ENCODE measurements at regions not wholly inside any gene's neighbourhood (a gene's known extent, or its start where the extent isn't known, plus 50 kb on each side); places are given as distances from the start of the nearest gene placed in this dataset.
"Not testable (repeated sequence)": the region's sequence is repeated elsewhere in the genome, so short reads cannot be mapped to it uniquely, and the experiment has no call there.

DNA sequence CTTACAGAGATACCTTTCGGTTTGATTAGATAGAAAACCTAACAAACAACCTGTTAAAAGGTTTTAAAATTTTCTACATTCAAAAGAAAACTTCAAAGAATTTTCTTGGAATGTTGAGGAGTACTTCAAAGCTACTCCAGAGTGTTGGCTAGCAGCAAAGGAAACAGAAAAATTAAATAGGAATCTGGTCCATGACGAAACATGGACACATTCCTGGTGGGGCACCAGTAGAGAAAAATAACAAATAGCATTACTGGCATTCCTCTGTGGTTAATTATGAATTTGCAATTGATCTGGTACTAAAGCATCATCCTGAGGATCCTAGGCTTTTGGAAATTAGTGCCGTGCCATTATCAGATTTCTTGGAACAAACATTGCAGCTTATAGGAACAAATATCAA is 59.5 kb upstream of the DPPA4 start:
- no peaks in the 10 kb centered on the region for H3K9me3 ChIP-seq
- DNase-seq, result no peak
- H3K36me3 ChIP-seq, result no peaks in the 10 kb centered on the region
- TF ChIP-seq CTCF (IDR thresholded peaks at IDR 0.05) (no peak), POLR2A (IDR thresholded peaks at IDR 0.05) (no peak)
- no peak overlapping the region for H3K4me3 ChIP-seq (replicated peaks in 1 of 3)
- intact Hi-C loops (cut with DNase I), result no loop called here
- no peaks in the 10 kb centered on the region for H3K27me3 ChIP-seq
- no peaks in the 10 kb centered on the region for H3K4me1 ChIP-seq
- peak overlapping the region in 1 of 3 donors; percentile 36 for H3K27ac ChIP-seq
- 51 to 63% methylated on average over 3 of the region's 3 CpGs for WGBS, 2 donors

- WGBS, 2 donors, result 93% methylated on average over 10 of the region's 10 CpGs
- intact Hi-C loops (cut with DNase I), result not testable (repeated sequence)
These were observed 56.4 kb upstream of the DPPA4 start for GRCh38 chr3:109393728-109394127.

GRCh38 chr3:109392293-109392692 is 54.9 kb upstream of the DPPA4 start:
- intact Hi-C loops (cut with DNase I), result no loop called here
- Histone ChIP-seq H3K4me1 (no peaks in the 10 kb centered on the region), H3K27ac (no peak overlapping the region), H3K9me3 (no peaks in the 10 kb centered on the region), H3K36me3 (no peaks in the 10 kb centered on the region), H3K4me3 (replicated peaks in 1 of 3) (no peak overlapping the region), H3K27me3 (no peaks in the 10 kb centered on the region)
- TF ChIP-seq POLR2A (IDR thresholded peaks at IDR 0.05), result no peak
- TF ChIP-seq CTCF (IDR thresholded peaks at IDR 0.05), result no peak
- DNase-seq, result no peak
- 86 to 88% methylated on average over 3 of the region's 3 CpGs for whole genome bisulfite sequencing, 2 donors

More at GRCh38 chr3:109393728-109394127, 56.4 kb upstream of the DPPA4 start:
- DNase-seq; H3K36me3 ChIP-seq; H3K27me3 ChIP-seq; H3K4me1 ChIP-seq; H3K27ac ChIP-seq; H3K4me3 ChIP-seq (replicated peaks in 1 of 3); H3K9me3 ChIP-seq: not testable (repeated sequence)

GRCh38 chr3:109387621-109388020 is 50.3 kb upstream of the DPPA4 start:
- Histone ChIP-seq H3K4me1 (no peaks in the 10 kb centered on the region), H3K4me3 (replicated peaks in 1 of 3) (no peak overlapping the region), H3K27me3 (no peaks in the 10 kb centered on the region), H3K36me3 (no peaks in the 10 kb centered on the region), H3K27ac (no peak overlapping the region), H3K9me3 (no peaks in the 10 kb centered on the region)
- intact Hi-C loops (cut with DNase I), result no loop called here
- no peak for DNase-seq
- TF ChIP-seq CTCF (IDR thresholded peaks at IDR 0.05) (no peak), POLR2A (IDR thresholded peaks at IDR 0.05) (no peak)
- WGBS, 2 donors, result 93 to 94% methylated on average over 1 of the region's 1 CpG

- Histone ChIP-seq H3K27ac (no peak overlapping the region), H3K4me3 (replicated peaks in 1 of 3) (no peak overlapping the region), H3K4me1 (no peaks in the 10 kb centered on the region), H3K9me3 (no peaks in the 10 kb centered on the region), H3K36me3 (no peaks in the 10 kb centered on the region), H3K27me3 (no peaks in the 10 kb centered on the region)
- no peak for DNase-seq
- TF ChIP-seq CTCF (IDR thresholded peaks at IDR 0.05) (no peak), POLR2A (IDR thresholded peaks at IDR 0.05) (no peak)
- intact Hi-C loops (cut with DNase I), result no loop called here
- WGBS, 2 donors, result 50 to 65% methylated on average over 1 of the region's 1 CpG
These were observed 49.9 kb upstream of the DPPA4 start for GRCh38 chr3:109387201-109387600.

All from thyroid gland (tissue), 4 donors.